ENCODE measurements at regions not wholly inside any gene's neighbourhood (a gene's known extent, or its start where the extent isn't known, plus 50 kb on each side); places are given as distances from the start of the nearest gene placed in this dataset.

GRCh38 chr1:73782901-73783300 is 415.1 kb downstream of the LRRIQ3 start:
- TF ChIP-seq CTCF (IDR thresholded peaks at IDR 0.05; ENCODE audit: borderline replicate concordance, extremely low read depth, low read length, poor library complexity, severe bottlenecking): no peak
- TF ChIP-seq EZH2 (IDR thresholded peaks at IDR 0.05; ENCODE audit: borderline replicate concordance, low read depth, low read length, severe bottlenecking): no peak
